HCT116 (cell line): ENCODE measurements at regions not wholly inside any gene's neighbourhood (a gene's known extent, or its start where the extent isn't known, plus 50 kb on each side); places are given as distances from the start of the nearest gene placed in this dataset.

Experiments used
- ATAC-seq: fragments of 200-7000 bp; cut with Tn5 transposase; 2 replicates; pipeline ENCODE4 v1.9.1; 2020; ENCODE audit warnings: mild to moderate bottlenecking, moderate library complexity
- BruUV-seq: library from RNA; stranded (reverse); fragments of 400-500 nt; replicated peaks from 2 replicates; lab custom pipeline; 2021; lab: Mats Ljungman, UMichigan
- CTCF ChIA-PET: fragments of 300-600 bp; sonication (Branson Sonifier 250); formaldehyde crosslinking; loops from one replicate; lab custom pipeline; 2021; ENCODE audit warnings: antibody characterized with exemption; lab: Charles Lee
- POLR2A ChIA-PET: fragments of 300-600, 350-600 bp; sonication (Branson Sonifier 250); formaldehyde crosslinking; loops from one replicate; lab custom pipeline; 2021; ENCODE audit warnings: antibody characterized with exemption; lab: Charles Lee
- RAD21 ChIA-PET, 2 experiments: fragments of 300-600 bp; sonication (Branson Sonifier 250); formaldehyde crosslinking; loops; one replicate each; lab custom pipeline; 2023; ENCODE audit warnings: low total read pairs in 2 of 2; ENCODE audit not compliant: uncharacterized antibody in 2 of 2, unreplicated experiment in 2 of 2, low non-redundant PET in 1 of 2; lab: Charles Lee
- DNase-seq: peaks from one replicate; pipeline ENCODE4 v3.0.0-alpha.2; 2010; ENCODE audit warnings: low read depth, low spot score
- H2AFZ ChIP-seq: fragments of 200-600 bp; shearing (Covaris generic), sonication (generic); 2 replicates; pipeline ENCODE4 v1.6.1; 2017; ENCODE audit warnings: low read depth, mixed run types, mixed read lengths, antibody characterized with exemption, low read length; ENCODE audit not compliant: poor library complexity, severe bottlenecking
- H3K27ac ChIP-seq: 2 replicates; pipeline ENCODE4 v1.5.1; 2012; ENCODE audit warnings: low read depth, low read length
- H3K27me3 ChIP-seq: fragments of 200-600 bp; sonication (generic); 2 replicates; pipeline ENCODE4 v1.6.1; 2016; ENCODE audit warnings: mixed run types, low read length, mixed read lengths; ENCODE audit not compliant: insufficient read depth
- H3K36me3 ChIP-seq, 2 experiments: fragments of 200-500 bp in 1 of 2; fragments of 200-600 bp in 1 of 2; sonication (Bioruptor generic) in 1 of 2; sonication (generic) in 1 of 2; 2 replicates each; pipeline versions ENCODE4 v1.5.1 to v1.6.1; 2014 to 2016; ENCODE audit warnings: low read length in 2 of 2, inconsistent platforms in 1 of 2, mixed read lengths in 1 of 2, mixed run types in 1 of 2; ENCODE audit not compliant: insufficient read depth in 2 of 2, control insufficient read depth in 1 of 2
- H3K4me1 ChIP-seq, 2 experiments: fragments of 200-600 bp in 1 of 2; sonication (generic) in 1 of 2; 2 replicates each; pipeline versions ENCODE4 v1.5.1 to v1.6.1; 2012 to 2017; ENCODE audit warnings: low read length in 2 of 2, inconsistent platforms in 1 of 2, mild to moderate bottlenecking in 1 of 2, mixed read lengths in 1 of 2, mixed run types in 1 of 2, moderate library complexity in 1 of 2; ENCODE audit not compliant: insufficient read depth in 2 of 2, control insufficient read depth in 1 of 2
- H3K4me2 ChIP-seq: fragments of 200-600 bp; sonication (generic); 2 replicates; pipeline ENCODE4 v1.6.1; 2017; ENCODE audit warnings: mixed run types, low read length, mixed read lengths
- H3K4me3 ChIP-seq, 2 experiments: fragments of 200-600 bp in 1 of 2; sonication (generic) in 1 of 2; replicated peaks in 1 of 2; 2 replicates each; pipeline ENCODE4 v1.5.1; 2011 to 2016; ENCODE audit warnings: low read length in 2 of 2, control low read depth in 1 of 2, low read depth in 1 of 2, mild to moderate bottlenecking in 1 of 2, mixed read lengths in 1 of 2, mixed run types in 1 of 2
- H3K79me2 ChIP-seq: fragments of 200-600 bp; sonication (generic); 2 replicates; pipeline ENCODE4 v1.6.1; 2017; ENCODE audit warnings: mild to moderate bottlenecking, mixed run types, low read length, moderate library complexity, mixed read lengths; ENCODE audit not compliant: insufficient read depth
- H3K9ac ChIP-seq: fragments of 200-600 bp; sonication (generic); 2 replicates; pipeline ENCODE4 v1.6.1; 2016; ENCODE audit warnings: low read length, mixed read lengths
- H3K9me2 ChIP-seq: fragments of 200-600 bp; sonication (generic), shearing (Covaris generic); 2 replicates; pipeline ENCODE4 v1.6.1; 2017; ENCODE audit warnings: mixed run types, mild to moderate bottlenecking, moderate library complexity; ENCODE audit not compliant: insufficient read depth
- H3K9me3 ChIP-seq, 2 experiments: fragments of 200-500 bp in 1 of 2; fragments of 200-600 bp in 1 of 2; sonication (Bioruptor generic) in 1 of 2; sonication (generic) in 1 of 2; 2 replicates each; pipeline ENCODE4 v1.6.1; 2014 to 2017; ENCODE audit warnings: low read length in 2 of 2, mixed read lengths in 2 of 2, inconsistent platforms in 1 of 2, low read depth in 1 of 2, mild to moderate bottlenecking in 1 of 2, mixed run types in 1 of 2, moderate library complexity in 1 of 2; ENCODE audit not compliant: control insufficient read depth in 1 of 2, insufficient read depth in 1 of 2
- H4K20me1 ChIP-seq: fragments of 200-600 bp; sonication (generic), shearing (Covaris generic); 2 replicates; pipeline ENCODE4 v1.6.1; 2017; ENCODE audit warnings: mixed run types, mild to moderate bottlenecking, moderate library complexity; ENCODE audit not compliant: insufficient read depth
- EGR1 ChIP-seq: IDR thresholded peaks from 2 replicates; pipeline ENCODE4 v1.6.1; 2012; ENCODE audit warnings: low read depth
- ELF1 ChIP-seq: IDR thresholded peaks from 2 replicates; pipeline ENCODE4 v1.6.1; 2012; ENCODE audit warnings: low read depth, borderline replicate concordance
- EZH2 ChIP-seq: fragments of 200-600 bp; sonication (generic); IDR thresholded peaks from 2 replicates; pipeline ENCODE4 v1.6.1; 2017; ENCODE audit warnings: antibody characterized with exemption, mixed run types
- EZH2phosphoT487 ChIP-seq: fragments of 200-600 bp; IDR thresholded peaks from 2 replicates; pipeline ENCODE4 v1.6.1; 2018; ENCODE audit warnings: antibody characterized with exemption, borderline replicate concordance
- FOSL1 ChIP-seq: IDR thresholded peaks from 2 replicates; pipeline ENCODE4 v1.6.1; 2012; ENCODE audit warnings: low read depth
- JUND ChIP-seq: IDR thresholded peaks from 2 replicates; pipeline ENCODE4 v1.6.1; 2012
- MAX ChIP-seq: IDR thresholded peaks from 2 replicates; pipeline ENCODE4 v1.6.1; 2012
- POLR2AphosphoS5 ChIP-seq: IDR thresholded peaks from 2 replicates; pipeline ENCODE4 v1.6.1; 2011; ENCODE audit warnings: mild to moderate bottlenecking, low read depth, low read length, moderate library complexity
- SIN3A ChIP-seq: IDR thresholded peaks from 2 replicates; pipeline ENCODE4 v1.6.1; 2012; ENCODE audit warnings: low read depth
- SP1 ChIP-seq: IDR thresholded peaks from 2 replicates; pipeline ENCODE4 v1.6.1; 2012; ENCODE audit warnings: low read depth
- TCF7L2 ChIP-seq: IDR thresholded peaks from 2 replicates; pipeline ENCODE4 v1.7.0; 2011; ENCODE audit warnings: borderline replicate concordance, inconsistent platforms; ENCODE audit not compliant: insufficient read depth, insufficient read length; ENCODE audit errors: extremely low read depth
- YY1 ChIP-seq: IDR thresholded peaks from 2 replicates; pipeline ENCODE4 v1.6.1; 2011; ENCODE audit warnings: low read length, low read depth, moderate library complexity, mild to moderate bottlenecking; ENCODE audit not compliant: insufficient replicate concordance; ENCODE audit errors: extremely low read depth
- ZNF274 ChIP-seq: fragments of 200-500 bp; sonication (Bioruptor generic); IDR thresholded peaks from 2 replicates; pipeline ENCODE4 v1.6.1; 2014; ENCODE audit warnings: mild to moderate bottlenecking, low read depth, low read length, inconsistent platforms
- intact Hi-C: fragments of 100-400 bp; cut with micrococcal nuclease; formaldehyde crosslinking; loops from 2 replicates; pipeline ENCODE4 v1.10.0; 2022
- TF ChIP-seq, protein P1 (sequence below): IDR thresholded peaks from 2 replicates; pipeline ENCODE4 v1.6.1; 2011; ENCODE audit warnings: mild to moderate bottlenecking, low read length, moderate library complexity; ENCODE audit not compliant: insufficient replicate concordance; ENCODE audit errors: extremely low read depth

DNA sequence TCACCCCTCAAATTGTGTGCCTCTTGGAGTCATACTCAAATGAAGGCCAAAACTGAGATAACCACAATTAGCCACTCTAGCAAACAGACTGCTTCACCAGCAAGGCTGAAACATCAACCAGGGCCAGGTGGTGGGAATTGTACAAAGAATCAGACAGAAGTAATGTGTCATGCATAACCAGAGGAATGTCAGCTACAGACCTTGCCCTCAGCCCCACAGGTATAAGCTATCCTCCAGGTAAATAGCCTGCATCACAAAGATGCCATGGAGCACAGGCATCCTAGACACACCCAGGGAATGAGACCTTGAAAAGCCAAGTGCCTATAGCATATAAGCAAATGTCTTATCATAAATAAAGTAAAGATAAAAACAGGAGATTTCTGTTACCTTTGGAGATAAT is 242.7 kb downstream of the CETN3 start:
- no peaks in the 10 kb centered on the region for H3K36me3 ChIP-seq
- H3K9me2 ChIP-seq, result no peaks in the 10 kb centered on the region
- H4K20me1 ChIP-seq, result no peaks in the 10 kb centered on the region
- no peaks in the 10 kb centered on the region for H3K79me2 ChIP-seq
- H3K4me1 ChIP-seq, result no peaks in the 10 kb centered on the region
- ATAC-seq (no peak), DNase-seq (no peak)
- BruUV-seq, result no TSS peak
- POLR2A ChIA-PET, result no interaction called here
- H3K27me3 ChIP-seq, result no peaks in the 10 kb centered on the region
- no peak for TF ChIP-seq SIN3A
- TF ChIP-seq, protein P1, sequence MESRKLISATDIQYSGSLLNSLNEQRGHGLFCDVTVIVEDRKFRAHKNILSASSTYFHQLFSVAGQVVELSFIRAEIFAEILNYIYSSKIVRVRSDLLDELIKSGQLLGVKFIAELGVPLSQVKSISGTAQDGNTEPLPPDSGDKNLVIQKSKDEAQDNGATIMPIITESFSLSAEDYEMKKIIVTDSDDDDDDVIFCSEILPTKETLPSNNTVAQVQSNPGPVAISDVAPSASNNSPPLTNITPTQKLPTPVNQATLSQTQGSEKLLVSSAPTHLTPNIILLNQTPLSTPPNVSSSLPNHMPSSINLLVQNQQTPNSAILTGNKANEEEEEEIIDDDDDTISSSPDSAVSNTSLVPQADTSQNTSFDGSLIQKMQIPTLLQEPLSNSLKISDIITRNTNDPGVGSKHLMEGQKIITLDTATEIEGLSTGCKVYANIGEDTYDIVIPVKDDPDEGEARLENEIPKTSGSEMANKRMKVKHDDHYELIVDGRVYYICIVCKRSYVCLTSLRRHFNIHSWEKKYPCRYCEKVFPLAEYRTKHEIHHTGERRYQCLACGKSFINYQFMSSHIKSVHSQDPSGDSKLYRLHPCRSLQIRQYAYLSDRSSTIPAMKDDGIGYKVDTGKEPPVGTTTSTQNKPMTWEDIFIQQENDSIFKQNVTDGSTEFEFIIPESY, result no peak
- no peak for TF ChIP-seq YY1
- TF ChIP-seq JUND, result no peak
- TF ChIP-seq SP1, result no peak
- TF ChIP-seq ZNF274, result no peak
- no peak for TF ChIP-seq FOSL1
- TF ChIP-seq TCF7L2, result no peak
- no peaks in the 10 kb centered on the region for H3K9me3 ChIP-seq
- no peak overlapping the region for H2AFZ ChIP-seq
- CTCF ChIA-PET, result no interaction called here
- RAD21 ChIA-PET, result no interaction called here
- no peak overlapping the region for H3K27ac ChIP-seq
- no peak overlapping the region for H3K4me2 ChIP-seq
- no peak overlapping the region for H3K4me3 ChIP-seq
- intact Hi-C loops, result no loop called here
- no peak overlapping the region for H3K9ac ChIP-seq

DNA sequence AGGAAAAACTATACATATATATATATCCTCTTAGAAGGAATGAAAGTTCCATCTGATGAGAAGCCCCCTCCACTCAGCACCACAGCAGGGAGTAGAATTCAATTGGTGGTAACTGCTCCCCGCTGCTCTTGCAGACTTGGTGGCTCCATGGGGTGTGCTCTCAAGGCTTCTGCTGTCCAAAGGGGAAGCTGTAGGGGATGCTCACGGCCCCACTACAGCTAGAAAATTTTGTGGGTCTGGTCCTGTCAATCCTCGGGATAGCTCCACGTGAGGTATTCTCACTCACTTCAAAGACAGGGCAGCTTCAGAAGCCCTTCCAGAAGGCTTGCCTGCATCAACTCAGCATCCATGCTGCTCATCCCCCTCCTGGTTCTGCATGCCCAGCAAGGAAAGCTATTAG is 247.2 kb downstream of the CETN3 start:
- H3K79me2 ChIP-seq, result no peaks in the 10 kb centered on the region
- CTCF ChIA-PET, result interaction anchor here (0.8 to 2.1 kb wide), 6 partner anchors 231 to 1434 kb away, joined by 3 to 16 read pairs (median 5); no protein-coding TSS in a partner anchor

More for the DNA sequence above, 247.2 kb downstream of the CETN3 start:
- H3K4me2 ChIP-seq, result no peak overlapping the region
- no peaks in the 10 kb centered on the region for H4K20me1 ChIP-seq
- no TSS peak for BruUV-seq
- TF ChIP-seq EGR1 (no peak), EZH2phosphoT487 (no peak), MAX (no peak), TCF7L2 (no peak), JUND (no peak), EZH2 (no peak), ELF1 (no peak), POLR2AphosphoS5 (no peak), SIN3A (no peak)
- TF ChIP-seq, protein P1, result no peak
- H3K36me3 ChIP-seq, result no peaks in the 10 kb centered on the region
- intact Hi-C loops, result no loop called here
- H3K27ac ChIP-seq, result no peak overlapping the region
- POLR2A ChIA-PET, result no interaction called here
- no peak overlapping the region for H2AFZ ChIP-seq
- H3K9me2 ChIP-seq, result no peaks in the 10 kb centered on the region
- H3K9ac ChIP-seq, result no peak overlapping the region
- RAD21 ChIA-PET, result no interaction called here
- no peak overlapping the region for H3K4me3 ChIP-seq
- H3K4me1 ChIP-seq, result no peaks in the 10 kb centered on the region
- no peaks in the 10 kb centered on the region for H3K27me3 ChIP-seq
- DNase-seq, result no peak
- no peaks in the 10 kb centered on the region for H3K9me3 ChIP-seq
- no peak for ATAC-seq
